Dedifferentiated amniotic fluid mesenchymal stem cell (primary cell): ENCODE measurements at regions not wholly inside any gene's neighbourhood (a gene's known extent, or its start where the extent isn't known, plus 50 kb on each side); places are given as distances from the start of the nearest gene placed in this dataset.
"Not testable (repeated sequence)": the region's sequence is repeated elsewhere in the genome, so short reads cannot be mapped to it uniquely, and the experiment has no call there.

Experiments used
- DNase-seq: peaks from one replicate; pipeline ENCODE4 v3.0.0-alpha.2; 2016; ENCODE audit errors: extremely low spot score

- DNase-seq, result peak; percentile 38
Observed at GRCh38 chr14:56351861-56352260, 227.7 kb upstream of the TMEM260 start.

GRCh38 chr14:56352999-56353398 is 226.6 kb upstream of the TMEM260 start:
- DNase-seq, result no peak

- DNase-seq, result no peak
Observed at GRCh38 chr14:56357428-56357827, 222.2 kb upstream of the TMEM260 start.

- DNase-seq, result no peak
Observed at GRCh38 chr14:56358275-56358674, 221.3 kb upstream of the TMEM260 start.

- DNase-seq, result no peak
Observed at GRCh38 chr14:56358851-56359614, 220.6 kb upstream of the TMEM260 start.

GRCh38 chr14:56365663-56366062 is 213.9 kb upstream of the TMEM260 start:
- DNase-seq, result not testable (repeated sequence)

- DNase-seq, result no peak
Observed at GRCh38 chr14:56367416-56367815, 212.2 kb upstream of the TMEM260 start.

- no peak for DNase-seq
Observed at GRCh38 chr14:56371737-56372136, 207.9 kb upstream of the TMEM260 start.

GRCh38 chr14:56374421-56374820 is 205.2 kb upstream of the TMEM260 start:
- no peak for DNase-seq

- no peak for DNase-seq
Observed at GRCh38 chr14:56378046-56378445, 201.6 kb upstream of the TMEM260 start.

- DNase-seq, result peak; percentile 27
Observed at GRCh38 chr14:56378475-56378877, 201.1 kb upstream of the TMEM260 start.

- DNase-seq, result no peak
Observed at GRCh38 chr14:56379956-56380355, 199.6 kb upstream of the TMEM260 start.

GRCh38 chr14:56386024-56386423 is 193.6 kb upstream of the TMEM260 start:
- no peak for DNase-seq

GRCh38 chr14:56390859-56391258 is 188.7 kb upstream of the TMEM260 start:
- no peak for DNase-seq

GRCh38 chr14:56394826-56395530 is 184.6 kb upstream of the TMEM260 start:
- no peak for DNase-seq

GRCh38 chr14:56400109-56400825 is 179.3 kb upstream of the TMEM260 start:
- no peak for DNase-seq

GRCh38 chr14:56412468-56413434 is 166.8 kb upstream of the TMEM260 start:
- DNase-seq, result no peak

GRCh38 chr14:56413721-56414120 is 165.9 kb upstream of the TMEM260 start:
- DNase-seq, result no peak

GRCh38 chr14:56414236-56414635 is 165.4 kb upstream of the TMEM260 start:
- no peak for DNase-seq

- no peak for DNase-seq
Observed at GRCh38 chr14:56416213-56416612, 163.4 kb upstream of the TMEM260 start.

- DNase-seq, result no peak
Observed at GRCh38 chr14:56417173-56417572, 162.4 kb upstream of the TMEM260 start.
